ENCODE measurements at regions not wholly inside any gene's neighbourhood (a gene's known extent, or its start where the extent isn't known, plus 50 kb on each side); places are given as distances from the start of the nearest gene placed in this dataset.
"Not testable (repeated sequence)": the region's sequence is repeated elsewhere in the genome, so short reads cannot be mapped to it uniquely, and the experiment has no call there.

DNA sequence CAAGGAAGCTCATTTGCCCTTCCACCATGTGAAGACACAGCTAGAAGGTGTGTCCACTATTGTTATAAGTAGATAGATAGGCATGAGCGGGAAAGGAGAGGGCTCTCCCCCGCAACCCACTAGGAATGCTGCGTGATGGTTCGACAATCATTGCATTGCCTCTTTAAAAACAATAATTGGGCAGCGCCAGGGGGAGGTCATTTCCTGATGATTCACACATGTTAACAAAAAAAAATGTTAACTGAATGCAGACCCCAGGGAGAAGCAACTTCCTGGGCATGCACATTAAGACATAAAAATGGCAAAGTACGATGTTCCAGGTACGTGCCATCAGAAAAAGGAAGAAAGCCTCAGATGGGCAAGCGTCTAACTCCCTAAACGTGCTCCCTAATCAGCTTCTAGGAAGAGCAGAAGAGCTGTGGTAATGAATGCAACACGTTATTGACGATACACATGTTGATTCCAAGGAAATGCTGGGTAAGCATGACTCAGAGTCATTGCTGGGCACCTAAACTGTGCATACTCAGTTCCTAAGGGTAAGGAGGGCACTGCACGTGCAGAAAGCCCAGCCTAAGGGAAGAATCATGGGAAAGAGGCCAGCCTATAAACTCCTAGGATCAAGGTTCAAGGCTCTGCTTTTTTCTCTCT is 113.7 kb downstream of the FAM217A start:
- TF ChIP-seq, protein P1, sequence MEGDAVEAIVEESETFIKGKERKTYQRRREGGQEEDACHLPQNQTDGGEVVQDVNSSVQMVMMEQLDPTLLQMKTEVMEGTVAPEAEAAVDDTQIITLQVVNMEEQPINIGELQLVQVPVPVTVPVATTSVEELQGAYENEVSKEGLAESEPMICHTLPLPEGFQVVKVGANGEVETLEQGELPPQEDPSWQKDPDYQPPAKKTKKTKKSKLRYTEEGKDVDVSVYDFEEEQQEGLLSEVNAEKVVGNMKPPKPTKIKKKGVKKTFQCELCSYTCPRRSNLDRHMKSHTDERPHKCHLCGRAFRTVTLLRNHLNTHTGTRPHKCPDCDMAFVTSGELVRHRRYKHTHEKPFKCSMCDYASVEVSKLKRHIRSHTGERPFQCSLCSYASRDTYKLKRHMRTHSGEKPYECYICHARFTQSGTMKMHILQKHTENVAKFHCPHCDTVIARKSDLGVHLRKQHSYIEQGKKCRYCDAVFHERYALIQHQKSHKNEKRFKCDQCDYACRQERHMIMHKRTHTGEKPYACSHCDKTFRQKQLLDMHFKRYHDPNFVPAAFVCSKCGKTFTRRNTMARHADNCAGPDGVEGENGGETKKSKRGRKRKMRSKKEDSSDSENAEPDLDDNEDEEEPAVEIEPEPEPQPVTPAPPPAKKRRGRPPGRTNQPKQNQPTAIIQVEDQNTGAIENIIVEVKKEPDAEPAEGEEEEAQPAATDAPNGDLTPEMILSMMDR (conservative IDR thresholded peaks at IDR 0.05; ENCODE audit: low read length) = no peak
- TF ChIP-seq EZH2phosphoT487 (IDR thresholded peaks at IDR 0.05; ENCODE audit: borderline replicate concordance) = no peak
- Histone ChIP-seq H3F3A (ENCODE audit: low read depth) (no peaks in the 10 kb centered on the region), H3K79me2 (ENCODE audit: insufficient read depth, low read length) (no peaks in the 10 kb centered on the region), H3K4me2 (ENCODE audit: low read depth, low read length, poor library complexity, severe bottlenecking) (no peak overlapping the region), H2AFZ (ENCODE audit: low read length) (no peak overlapping the region), H4K20me1 (ENCODE audit: insufficient read depth, low read length, poor library complexity, severe bottlenecking) (no peaks in the 10 kb centered on the region), H3K4me3 (ENCODE audit: low read length, poor library complexity, severe bottlenecking) (no peak overlapping the region), H3K36me3 (ENCODE audit: insufficient read depth, low read length) (no peaks in the 10 kb centered on the region), H3K9me2 (replicated peaks; ENCODE audit: low read depth, low read length) (no peaks in the 10 kb centered on the region), H3K9ac (ENCODE audit: low read depth, low read length, poor library complexity, severe bottlenecking) (no peak overlapping the region), H3K9me3 (ENCODE audit: insufficient read depth, low read depth, low read length) (no peaks in the 10 kb centered on the region), H3K4me1 (ENCODE audit: insufficient read depth, low read length, poor library complexity, severe bottlenecking) (no peaks in the 10 kb centered on the region), H3K27me3 (ENCODE audit: insufficient read depth, low read length, poor library complexity, severe bottlenecking) (no peaks in the 10 kb centered on the region)

DNA sequence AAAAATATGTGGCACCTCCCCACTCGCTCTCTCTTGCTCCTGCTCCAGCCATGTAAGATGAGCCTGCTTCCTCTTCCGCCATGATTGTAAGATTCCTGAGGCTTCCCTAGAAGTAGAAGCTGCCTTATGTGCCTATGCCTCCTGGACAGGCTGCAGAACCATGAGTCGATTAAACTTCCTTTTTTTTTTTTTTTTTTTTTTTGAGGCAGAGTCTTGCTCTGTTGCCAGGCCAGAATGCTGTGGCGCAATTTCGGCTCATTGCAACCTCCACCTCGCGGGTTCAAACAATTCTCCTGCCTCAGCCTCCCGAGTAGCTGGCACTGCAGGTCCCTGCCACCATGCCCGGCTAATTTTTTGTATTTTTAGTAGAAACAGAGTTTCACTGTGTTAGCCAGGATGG is 112.5 kb downstream of the FAM217A start:
- H3K27me3 ChIP-seq (ENCODE audit: insufficient read depth, low read length, poor library complexity, severe bottlenecking) = no peaks in the 10 kb centered on the region
- no peak for TF ChIP-seq EZH2phosphoT487 (IDR thresholded peaks at IDR 0.05; ENCODE audit: borderline replicate concordance)
- TF ChIP-seq, protein P1 (conservative IDR thresholded peaks at IDR 0.05; ENCODE audit: low read length) = no peak
- H2AFZ ChIP-seq (ENCODE audit: low read length) = no peak overlapping the region
- no peaks in the 10 kb centered on the region for H3K4me1 ChIP-seq (ENCODE audit: insufficient read depth, low read length, poor library complexity, severe bottlenecking)
- no peaks in the 10 kb centered on the region for H3F3A ChIP-seq (ENCODE audit: low read depth)
- no peaks in the 10 kb centered on the region for H3K79me2 ChIP-seq (ENCODE audit: insufficient read depth, low read length)
- no peaks in the 10 kb centered on the region for H3K36me3 ChIP-seq (ENCODE audit: insufficient read depth, low read length)
- no peaks in the 10 kb centered on the region for H3K9me3 ChIP-seq (ENCODE audit: insufficient read depth, low read depth, low read length)
- H4K20me1 ChIP-seq (ENCODE audit: insufficient read depth, low read length, poor library complexity, severe bottlenecking) = no peaks in the 10 kb centered on the region
- H3K4me2 ChIP-seq (ENCODE audit: low read depth, low read length, poor library complexity, severe bottlenecking) = no peak overlapping the region
- H3K9ac ChIP-seq (ENCODE audit: low read depth, low read length, poor library complexity, severe bottlenecking) = no peak overlapping the region
- no peak overlapping the region for H3K4me3 ChIP-seq (ENCODE audit: low read length, poor library complexity, severe bottlenecking)
- H3K9me2 ChIP-seq (replicated peaks; ENCODE audit: low read depth, low read length) = no peaks in the 10 kb centered on the region

DNA sequence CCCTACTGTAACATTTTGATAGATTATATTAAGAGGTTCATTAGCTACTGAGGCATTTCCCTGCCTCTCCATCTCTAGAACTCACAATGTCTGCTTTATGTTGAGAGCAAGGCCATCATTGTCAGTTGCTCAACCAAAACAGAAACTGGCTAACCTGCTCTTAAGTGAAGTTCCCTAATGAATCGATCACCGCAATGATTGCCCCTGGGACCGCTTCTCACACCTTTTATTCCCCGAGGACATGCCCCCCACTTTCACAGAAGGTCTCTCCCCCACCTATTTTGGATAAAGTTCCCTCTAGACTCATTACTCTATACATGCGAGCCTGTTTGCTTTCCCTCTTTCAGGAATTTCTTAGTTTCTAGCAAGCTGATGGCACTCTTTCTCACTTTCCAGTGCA is 108.8 kb downstream of the FAM217A start:
- H2AFZ ChIP-seq (ENCODE audit: low read length) = no peak overlapping the region
- no peaks in the 10 kb centered on the region for H3K9me3 ChIP-seq (ENCODE audit: insufficient read depth, low read depth, low read length)
- H4K20me1 ChIP-seq (ENCODE audit: insufficient read depth, low read length, poor library complexity, severe bottlenecking) = no peaks in the 10 kb centered on the region
- no peaks in the 10 kb centered on the region for H3F3A ChIP-seq (ENCODE audit: low read depth)
- H3K4me2 ChIP-seq (ENCODE audit: low read depth, low read length, poor library complexity, severe bottlenecking) = no peak overlapping the region
- no peak overlapping the region for H3K9ac ChIP-seq (ENCODE audit: low read depth, low read length, poor library complexity, severe bottlenecking)
- H3K4me1 ChIP-seq (ENCODE audit: insufficient read depth, low read length, poor library complexity, severe bottlenecking) = no peaks in the 10 kb centered on the region
- no peak for TF ChIP-seq EZH2phosphoT487 (IDR thresholded peaks at IDR 0.05; ENCODE audit: borderline replicate concordance)
- TF ChIP-seq, protein P1 (conservative IDR thresholded peaks at IDR 0.05; ENCODE audit: low read length) = no peak
- H3K36me3 ChIP-seq (ENCODE audit: insufficient read depth, low read length) = no peaks in the 10 kb centered on the region
- no peaks in the 10 kb centered on the region for H3K27me3 ChIP-seq (ENCODE audit: insufficient read depth, low read length, poor library complexity, severe bottlenecking)
- H3K4me3 ChIP-seq (ENCODE audit: low read length, poor library complexity, severe bottlenecking) = no peak overlapping the region
- H3K79me2 ChIP-seq (ENCODE audit: insufficient read depth, low read length) = no peaks in the 10 kb centered on the region
- H3K9me2 ChIP-seq (replicated peaks; ENCODE audit: low read depth, low read length) = no peaks in the 10 kb centered on the region

DNA sequence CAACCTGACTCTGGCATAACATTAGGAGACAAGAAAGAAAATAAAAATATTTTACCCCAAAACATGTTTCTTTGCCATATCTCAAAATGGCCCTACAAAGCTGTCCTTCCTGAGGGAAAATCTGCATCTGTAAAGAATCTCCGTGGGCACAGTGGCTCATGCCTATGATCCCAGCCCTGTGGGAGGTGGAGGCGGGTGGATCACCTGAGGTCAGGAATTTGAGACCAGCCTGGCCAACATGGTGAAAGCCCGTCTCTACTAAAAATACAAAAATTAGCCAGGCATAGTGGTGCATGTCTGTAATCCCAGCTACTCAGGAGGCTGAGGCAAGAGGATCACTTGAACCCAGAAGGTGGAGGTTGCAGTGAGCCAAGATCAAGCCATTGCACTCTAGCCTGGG is 105.8 kb downstream of the FAM217A start:
- H3K4me1 ChIP-seq (ENCODE audit: insufficient read depth, low read length, poor library complexity, severe bottlenecking); H3K4me3 ChIP-seq (ENCODE audit: low read length, poor library complexity, severe bottlenecking); H3K36me3 ChIP-seq (ENCODE audit: insufficient read depth, low read length); H3K27me3 ChIP-seq (ENCODE audit: insufficient read depth, low read length, poor library complexity, severe bottlenecking); H4K20me1 ChIP-seq (ENCODE audit: insufficient read depth, low read length, poor library complexity, severe bottlenecking); H3K9ac ChIP-seq (ENCODE audit: low read depth, low read length, poor library complexity, severe bottlenecking); H3K4me2 ChIP-seq (ENCODE audit: low read depth, low read length, poor library complexity, severe bottlenecking); H3K79me2 ChIP-seq (ENCODE audit: insufficient read depth, low read length); H3F3A ChIP-seq (ENCODE audit: low read depth); H3K9me2 ChIP-seq (replicated peaks; ENCODE audit: low read depth, low read length); H2AFZ ChIP-seq (ENCODE audit: low read length); H3K9me3 ChIP-seq (ENCODE audit: insufficient read depth, low read depth, low read length): not testable (repeated sequence)
